Activated naive CD4-positive, alpha-beta T cell treated with anti-CD3 and anti-CD28 coated beads, Interleukin-2, amount 10 ng/mL, durations not matched to agents 7 days and 5 days (primary cell): ENCODE measurements at regions not wholly inside any gene's neighbourhood (a gene's known extent, or its start where the extent isn't known, plus 50 kb on each side); places are given as distances from the start of the nearest gene placed in this dataset.
"Not testable (repeated sequence)": the region's sequence is repeated elsewhere in the genome, so short reads cannot be mapped to it uniquely, and the experiment has no call there.

Experiments used
- CTCF ChIA-PET: fragments of 350-600 bp; sonication (Branson Sonifier 250); formaldehyde crosslinking; loops from one replicate; lab custom pipeline; 2021; ENCODE audit warnings: antibody characterized with exemption; lab: Charles Lee
- DNase-seq: peaks from one replicate; pipeline ENCODE4 v3.0.0-alpha.2; 2020
- H3K27ac Mint-ChIP-seq: one replicate; pipeline ENCODE4 v1.8.0; 2021; ENCODE audit warnings: mild to moderate bottlenecking, moderate library complexity, mixed read lengths
- H3K27me3 Mint-ChIP-seq: one replicate; pipeline ENCODE4 v1.8.0; 2021; ENCODE audit warnings: mild to moderate bottlenecking, mixed read lengths
- H3K36me3 Mint-ChIP-seq: one replicate; pipeline ENCODE4 v1.8.0; 2021; ENCODE audit warnings: mixed read lengths
- H3K4me1 Mint-ChIP-seq: one replicate; pipeline ENCODE4 v1.8.0; 2021; ENCODE audit warnings: mixed read lengths
- H3K4me3 Mint-ChIP-seq: one replicate; pipeline ENCODE4 v1.8.0; 2021; ENCODE audit warnings: mild to moderate bottlenecking, moderate library complexity, mixed read lengths
- H3K9me3 Mint-ChIP-seq: one replicate; pipeline ENCODE4 v1.8.0; 2021; ENCODE audit warnings: mixed read lengths

GRCh38 chr11:92035488-92035887 is 189.1 kb upstream of the FAT3 start:
- Mint-ChIP-seq H3K4me1 (no peaks in the 10 kb centered on the region), H3K36me3 (no peaks in the 10 kb centered on the region), H3K9me3 (peaks cover 5% of the 10 kb centered on the region), H3K27ac (no peak overlapping the region), H3K27me3 (no peaks in the 10 kb centered on the region), H3K4me3 (no peak overlapping the region)
- no peak for DNase-seq
- CTCF ChIA-PET, result no interaction called here

DNA sequence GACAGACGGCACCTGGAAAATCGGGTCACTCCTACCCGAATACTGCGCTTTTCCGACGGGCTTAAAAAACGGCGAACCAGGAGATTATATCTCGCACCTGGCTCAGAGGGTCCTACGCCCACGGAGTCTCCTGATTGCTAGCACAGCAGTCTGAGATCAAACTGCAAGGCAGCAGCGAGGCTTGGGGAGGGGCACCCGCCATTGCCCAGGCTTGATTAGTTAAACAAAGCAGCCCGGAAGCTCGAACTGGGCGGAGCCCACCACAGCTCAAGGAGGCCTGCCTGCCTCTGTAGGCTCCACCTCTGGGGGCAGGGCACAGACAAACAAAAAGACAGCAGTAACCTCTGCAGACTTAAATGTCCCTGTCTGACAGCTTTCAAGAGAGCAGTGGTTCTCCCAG is 197.5 kb upstream of the FAT3 start:
- peaks cover 13% of the 10 kb centered on the region for H3K9me3 Mint-ChIP-seq
- H3K4me3 Mint-ChIP-seq, CTCF ChIA-PET, DNase-seq, H3K27ac Mint-ChIP-seq, H3K27me3 Mint-ChIP-seq, H3K36me3 Mint-ChIP-seq, H3K4me1 Mint-ChIP-seq: not testable (repeated sequence)

DNA sequence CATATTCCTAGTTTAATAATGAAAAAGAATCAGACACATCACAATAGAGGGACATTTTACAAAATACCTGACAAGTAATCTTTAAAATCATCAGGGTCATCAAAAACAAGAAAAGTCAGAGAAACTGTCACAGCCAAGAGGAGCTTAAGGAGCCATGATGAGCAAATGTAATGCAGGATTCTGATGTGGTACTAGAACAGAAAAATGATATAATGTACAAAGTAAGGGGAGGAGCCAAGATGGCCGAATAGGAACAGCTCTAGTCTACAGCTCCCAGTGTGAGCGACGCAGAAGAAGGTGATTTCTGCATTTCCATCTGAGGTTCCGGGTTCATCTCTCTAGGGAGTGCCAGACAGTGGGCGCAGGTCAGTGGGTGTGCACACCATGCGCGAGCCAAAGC is 198.0 kb upstream of the FAT3 start:
- Mint-ChIP-seq H3K4me1 (no peaks in the 10 kb centered on the region), H3K4me3 (no peak overlapping the region), H3K27ac (no peak overlapping the region), H3K27me3 (no peaks in the 10 kb centered on the region), H3K9me3 (peaks cover 13% of the 10 kb centered on the region), H3K36me3 (no peaks in the 10 kb centered on the region)
- no peak for DNase-seq
- CTCF ChIA-PET, result no interaction called here

DNA sequence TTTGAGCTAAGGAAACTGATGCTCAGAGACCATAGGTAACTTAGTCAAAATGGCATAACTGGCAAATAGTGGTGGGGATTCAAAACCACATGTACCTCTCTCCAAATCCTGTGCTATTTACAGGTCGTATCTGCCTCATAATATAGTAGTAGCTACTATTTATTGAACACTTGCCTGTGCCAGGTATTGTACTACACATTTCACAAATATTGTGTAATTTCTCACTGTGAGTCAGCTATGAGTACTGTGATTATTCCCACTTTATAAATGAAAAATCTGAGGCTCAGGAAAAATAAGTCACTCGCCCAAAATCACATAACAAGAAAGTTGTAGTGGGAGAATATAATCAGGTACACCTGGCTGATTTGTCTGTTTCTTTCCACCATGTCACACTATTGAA is 199.8 kb upstream of the FAT3 start:
- Mint-ChIP-seq H3K4me1 (no peaks in the 10 kb centered on the region), H3K4me3 (no peak overlapping the region), H3K9me3 (peaks cover 13% of the 10 kb centered on the region), H3K36me3 (no peaks in the 10 kb centered on the region), H3K27me3 (no peaks in the 10 kb centered on the region), H3K27ac (no peak overlapping the region)
- no peak for DNase-seq
- CTCF ChIA-PET, result no interaction called here

GRCh38 chr11:92022499-92022898 is 202.1 kb upstream of the FAT3 start:
- CTCF ChIA-PET, result no interaction called here

GRCh38 chr11:92018332-92018731 is 206.3 kb upstream of the FAT3 start:
- Mint-ChIP-seq H3K27me3 (no peaks in the 10 kb centered on the region), H3K9me3 (peaks cover 21% of the 10 kb centered on the region), H3K27ac (no peak overlapping the region), H3K36me3 (no peaks in the 10 kb centered on the region), H3K4me3 (no peak overlapping the region), H3K4me1 (no peaks in the 10 kb centered on the region)
- CTCF ChIA-PET, result no interaction called here
- DNase-seq, result no peak

More at GRCh38 chr11:92022499-92022898, 202.1 kb upstream of the FAT3 start:
- DNase-seq, result no peak
- Mint-ChIP-seq H3K4me3 (no peak overlapping the region), H3K27me3 (no peaks in the 10 kb centered on the region), H3K27ac (no peak overlapping the region), H3K4me1 (no peaks in the 10 kb centered on the region), H3K36me3 (no peaks in the 10 kb centered on the region), H3K9me3 (peaks cover 20% of the 10 kb centered on the region)

DNA sequence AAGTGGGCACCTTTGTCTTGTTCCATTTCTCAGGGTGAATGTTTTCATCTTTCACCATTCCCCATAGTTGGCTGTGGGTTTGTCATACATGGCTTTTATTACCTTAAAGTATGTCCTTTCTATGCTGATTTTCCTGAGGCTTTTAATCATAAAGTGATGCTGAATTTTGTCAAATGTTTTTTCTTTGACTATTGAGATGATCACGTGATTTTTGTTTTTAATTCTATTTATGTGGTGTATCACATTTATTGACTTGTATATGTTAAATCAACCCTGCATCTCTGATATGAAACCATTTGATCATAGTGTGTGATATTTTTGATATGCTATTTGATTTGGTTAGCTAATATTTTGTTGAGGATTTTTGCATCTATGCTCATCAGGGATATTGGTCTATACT is 216.4 kb upstream of the FAT3 start:
- Mint-ChIP-seq H3K27ac (no peak overlapping the region), H3K27me3 (no peaks in the 10 kb centered on the region), H3K9me3 (peaks cover 4% of the 10 kb centered on the region), H3K36me3 (no peaks in the 10 kb centered on the region), H3K4me1 (no peaks in the 10 kb centered on the region), H3K4me3 (no peak overlapping the region)
- no peak for DNase-seq
- CTCF ChIA-PET, result no interaction called here

- H3K4me3 Mint-ChIP-seq, result no peak overlapping the region
- no peaks in the 10 kb centered on the region for H3K9me3 Mint-ChIP-seq
- no peaks in the 10 kb centered on the region for H3K36me3 Mint-ChIP-seq
- DNase-seq, result no peak
- H3K27ac Mint-ChIP-seq, result no peak overlapping the region
- H3K4me1 Mint-ChIP-seq, result no peaks in the 10 kb centered on the region
- CTCF ChIA-PET, result no interaction called here
- H3K27me3 Mint-ChIP-seq, result no peaks in the 10 kb centered on the region
Observed at GRCh38 chr11:92002568-92002967, 222.1 kb upstream of the FAT3 start.

GRCh38 chr11:91998481-91998880 is 226.1 kb upstream of the FAT3 start:
- H3K36me3 Mint-ChIP-seq, result no peaks in the 10 kb centered on the region
- CTCF ChIA-PET, result no interaction called here
- H3K27me3 Mint-ChIP-seq, result no peaks in the 10 kb centered on the region
- H3K9me3 Mint-ChIP-seq, result peaks cover 3% of the 10 kb centered on the region
- no peak overlapping the region for H3K27ac Mint-ChIP-seq
- no peaks in the 10 kb centered on the region for H3K4me1 Mint-ChIP-seq
- H3K4me3 Mint-ChIP-seq, result no peak overlapping the region
- DNase-seq, result no peak

- CTCF ChIA-PET, result no interaction called here
- H3K27me3 Mint-ChIP-seq, result no peaks in the 10 kb centered on the region
- H3K27ac Mint-ChIP-seq, result no peak overlapping the region
- peaks cover 3% of the 10 kb centered on the region for H3K9me3 Mint-ChIP-seq
- H3K36me3 Mint-ChIP-seq, result no peaks in the 10 kb centered on the region
- H3K4me1 Mint-ChIP-seq, result no peaks in the 10 kb centered on the region
- no peak overlapping the region for H3K4me3 Mint-ChIP-seq
- DNase-seq, result no peak
Observed at GRCh38 chr11:91997226-91997625, 227.4 kb upstream of the FAT3 start.

- Mint-ChIP-seq H3K4me3 (no peak overlapping the region), H3K9me3 (peaks cover 3% of the 10 kb centered on the region), H3K27me3 (no peaks in the 10 kb centered on the region), H3K4me1 (no peaks in the 10 kb centered on the region), H3K27ac (no peak overlapping the region), H3K36me3 (no peaks in the 10 kb centered on the region)
- DNase-seq, result no peak
- CTCF ChIA-PET, result no interaction called here
Observed at GRCh38 chr11:91996526-91996925, 228.1 kb upstream of the FAT3 start.

DNA sequence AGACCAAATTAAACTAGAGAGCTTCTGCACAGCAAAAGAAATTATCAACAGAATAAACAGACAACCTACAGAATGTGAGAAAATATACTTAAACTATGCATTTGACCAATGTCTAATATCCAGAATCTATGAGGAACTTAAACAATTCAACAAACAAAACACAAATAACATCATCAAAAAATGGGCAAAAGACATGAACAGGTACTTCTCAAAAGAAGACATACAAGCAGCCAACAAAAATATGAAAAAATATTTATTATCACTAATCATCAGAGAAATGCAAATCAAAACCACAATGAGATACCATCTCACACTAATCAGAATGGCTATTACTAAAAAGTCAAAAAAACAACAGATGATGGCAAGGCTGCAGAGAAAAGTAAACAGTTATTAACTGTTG is 236.2 kb upstream of the FAT3 start:
- H3K4me1 Mint-ChIP-seq, H3K4me3 Mint-ChIP-seq, H3K9me3 Mint-ChIP-seq, CTCF ChIA-PET, H3K27me3 Mint-ChIP-seq, DNase-seq, H3K27ac Mint-ChIP-seq, H3K36me3 Mint-ChIP-seq: not testable (repeated sequence)

DNA sequence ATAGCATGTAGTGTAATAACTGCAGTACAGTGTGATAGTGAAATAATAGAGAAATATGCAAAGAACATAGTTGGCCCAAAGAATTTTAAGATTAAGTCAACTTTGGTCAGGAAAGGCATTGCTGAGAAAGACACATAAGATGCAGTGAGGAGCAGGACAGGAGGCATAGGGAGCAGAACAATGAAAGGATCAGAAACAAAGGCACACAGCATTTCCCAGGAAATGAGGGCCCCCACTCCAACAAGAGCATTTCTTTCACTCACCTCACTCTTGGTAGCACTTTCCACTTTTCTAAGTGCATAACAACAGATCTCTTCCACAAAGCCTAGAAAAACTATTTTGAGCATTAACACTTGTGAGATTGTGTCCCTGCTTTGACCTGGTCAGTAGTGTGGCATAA is 238.4 kb upstream of the FAT3 start:
- Mint-ChIP-seq H3K36me3 (no peaks in the 10 kb centered on the region), H3K4me3 (no peak overlapping the region), H3K9me3 (peaks cover 18% of the 10 kb centered on the region), H3K4me1 (no peaks in the 10 kb centered on the region), H3K27ac (no peak overlapping the region), H3K27me3 (no peaks in the 10 kb centered on the region)
- DNase-seq, result no peak
- CTCF ChIA-PET, result no interaction called here

DNA sequence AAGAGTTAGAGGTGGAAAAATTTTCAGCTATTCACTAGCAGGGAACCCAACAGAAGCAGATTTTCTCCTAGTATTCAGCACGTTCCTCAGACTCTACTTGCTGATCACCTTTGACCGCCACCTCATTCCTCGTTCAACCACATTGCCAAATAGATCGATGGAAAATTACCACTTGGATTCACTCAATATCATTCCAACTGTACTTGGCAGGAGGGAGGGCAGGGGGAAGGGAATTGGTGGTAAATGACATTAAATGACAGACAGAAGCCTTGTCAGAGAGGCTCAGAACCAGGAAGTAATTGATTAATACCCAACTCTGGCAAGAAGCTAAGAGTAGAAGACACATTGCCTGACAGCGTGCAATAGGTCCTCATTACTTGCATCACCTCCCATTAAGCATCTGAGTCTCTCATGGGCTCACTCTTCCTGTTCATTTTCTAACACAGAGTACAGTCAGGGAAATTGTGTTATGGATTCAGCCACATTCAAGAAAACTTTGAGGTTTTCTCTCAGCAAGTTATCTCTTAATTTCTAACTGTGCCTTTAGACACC is 240.5 kb upstream of the FAT3 start:
- Mint-ChIP-seq H3K27ac (no peak overlapping the region), H3K36me3 (no peaks in the 10 kb centered on the region), H3K27me3 (no peaks in the 10 kb centered on the region), H3K4me1 (no peaks in the 10 kb centered on the region), H3K4me3 (no peak overlapping the region), H3K9me3 (peaks cover 18% of the 10 kb centered on the region)
- no peak for DNase-seq
- CTCF ChIA-PET, result no interaction called here

DNA sequence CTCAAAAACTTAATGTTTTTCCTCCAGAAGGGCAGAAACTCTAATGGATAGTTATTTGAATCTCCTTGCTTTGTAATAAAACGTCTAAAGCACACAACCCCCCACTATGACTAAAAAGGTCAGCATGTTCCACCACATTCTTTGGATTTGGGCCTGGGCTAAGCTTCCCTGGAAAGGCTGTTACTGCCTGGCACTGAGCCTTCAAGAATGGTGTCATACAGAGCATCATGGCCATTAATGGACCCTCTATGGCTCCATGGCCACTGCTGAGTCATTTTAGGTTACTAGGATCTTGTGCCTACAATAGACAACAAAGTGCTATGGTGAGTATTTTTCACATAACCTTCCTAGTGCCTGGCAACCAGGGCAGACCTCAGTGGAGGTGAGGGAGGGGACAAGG is 242.6 kb upstream of the FAT3 start:
- CTCF ChIA-PET, result no interaction called here

GRCh38 chr11:91979775-91980174 is 244.8 kb upstream of the FAT3 start:
- Mint-ChIP-seq H3K27me3 (no peaks in the 10 kb centered on the region), H3K4me1 (no peaks in the 10 kb centered on the region), H3K4me3 (no peak overlapping the region), H3K36me3 (no peaks in the 10 kb centered on the region), H3K27ac (no peak overlapping the region), H3K9me3 (peaks cover 8% of the 10 kb centered on the region)
- no peak for DNase-seq
- CTCF ChIA-PET, result no interaction called here

More for the DNA sequence above, 242.6 kb upstream of the FAT3 start:
- H3K27me3 Mint-ChIP-seq, result no peaks in the 10 kb centered on the region
- no peak for DNase-seq
- no peaks in the 10 kb centered on the region for H3K4me1 Mint-ChIP-seq
- H3K9me3 Mint-ChIP-seq, result peaks cover 18% of the 10 kb centered on the region
- no peaks in the 10 kb centered on the region for H3K36me3 Mint-ChIP-seq
- H3K27ac Mint-ChIP-seq, result no peak overlapping the region
- no peak overlapping the region for H3K4me3 Mint-ChIP-seq
